HG02623 (cell line): ENCODE measurements at regions not wholly inside any gene's neighbourhood (a gene's known extent, or its start where the extent isn't known, plus 50 kb on each side); places are given as distances from the start of the nearest gene placed in this dataset.
A peak's percentile ranks its signal among the peaks of the same experiment; 100 is the strongest.

Experiments
- ATAC-seq: cut with Tn5 transposase; IDR thresholded peaks from one replicate; pipeline ENCODE4 v1.9.1; 2021; ENCODE audit warnings: moderate library complexity; ENCODE audit not compliant: unreplicated experiment

DNA sequence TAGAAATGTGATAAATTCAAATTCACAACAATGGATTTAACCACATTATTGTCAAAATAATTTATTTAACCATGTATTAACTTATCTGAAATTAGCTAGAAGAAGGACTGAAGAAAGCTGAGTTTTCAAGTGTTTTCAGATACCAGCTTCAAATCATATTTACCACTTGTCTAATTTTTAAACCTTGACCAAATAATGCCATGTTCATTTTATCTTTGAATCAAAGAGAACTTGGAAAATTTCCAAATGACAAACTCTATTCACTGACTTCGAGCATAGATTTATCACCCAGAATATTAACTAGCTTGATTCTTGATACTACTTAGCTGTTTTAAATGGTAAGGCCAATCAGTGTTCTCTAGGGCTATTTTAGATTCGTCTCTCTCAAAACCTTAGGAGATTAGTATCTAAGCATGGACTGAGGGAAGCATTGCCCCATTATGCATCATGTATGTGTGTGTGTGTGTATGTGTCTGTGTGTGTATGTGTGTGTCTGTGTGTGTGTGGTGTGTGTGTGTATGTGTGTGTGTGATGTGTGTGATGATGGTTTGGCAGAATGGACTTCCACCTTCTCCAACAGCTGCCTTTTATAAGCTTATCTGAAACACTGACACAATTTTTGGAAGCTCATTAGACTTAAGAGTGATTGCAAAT is 667.5 kb upstream of the FANCL start:
- ATAC-seq, result no peak

DNA sequence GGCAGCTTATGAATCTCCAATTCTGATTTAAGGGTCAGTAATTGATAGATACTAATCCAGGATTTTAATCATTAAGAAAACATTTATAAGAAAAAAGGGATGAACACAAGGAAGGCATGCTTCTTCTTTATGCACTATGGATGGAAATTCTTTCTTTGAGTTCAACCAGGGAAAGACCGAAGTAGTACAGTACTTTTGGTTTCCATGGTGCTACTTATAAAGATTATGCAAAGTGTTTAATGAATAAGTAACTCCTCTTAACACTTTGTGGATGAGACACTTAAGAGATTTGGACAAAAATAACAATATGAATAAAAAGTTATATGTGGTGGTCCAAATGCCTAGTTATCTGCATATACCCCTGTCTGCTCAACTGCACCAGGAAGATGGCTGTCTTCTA is 666.5 kb upstream of the FANCL start:
- ATAC-seq, result no peak

- ATAC-seq, result no peak
Observed at GRCh38 chr2:58906081-58906645, 665.0 kb upstream of the FANCL start.

- no peak for ATAC-seq
Observed at GRCh38 chr2:58904095-58904494, 663.0 kb upstream of the FANCL start.

GRCh38 chr2:58903427-58903826 is 662.3 kb upstream of the FANCL start:
- ATAC-seq, result no peak

DNA sequence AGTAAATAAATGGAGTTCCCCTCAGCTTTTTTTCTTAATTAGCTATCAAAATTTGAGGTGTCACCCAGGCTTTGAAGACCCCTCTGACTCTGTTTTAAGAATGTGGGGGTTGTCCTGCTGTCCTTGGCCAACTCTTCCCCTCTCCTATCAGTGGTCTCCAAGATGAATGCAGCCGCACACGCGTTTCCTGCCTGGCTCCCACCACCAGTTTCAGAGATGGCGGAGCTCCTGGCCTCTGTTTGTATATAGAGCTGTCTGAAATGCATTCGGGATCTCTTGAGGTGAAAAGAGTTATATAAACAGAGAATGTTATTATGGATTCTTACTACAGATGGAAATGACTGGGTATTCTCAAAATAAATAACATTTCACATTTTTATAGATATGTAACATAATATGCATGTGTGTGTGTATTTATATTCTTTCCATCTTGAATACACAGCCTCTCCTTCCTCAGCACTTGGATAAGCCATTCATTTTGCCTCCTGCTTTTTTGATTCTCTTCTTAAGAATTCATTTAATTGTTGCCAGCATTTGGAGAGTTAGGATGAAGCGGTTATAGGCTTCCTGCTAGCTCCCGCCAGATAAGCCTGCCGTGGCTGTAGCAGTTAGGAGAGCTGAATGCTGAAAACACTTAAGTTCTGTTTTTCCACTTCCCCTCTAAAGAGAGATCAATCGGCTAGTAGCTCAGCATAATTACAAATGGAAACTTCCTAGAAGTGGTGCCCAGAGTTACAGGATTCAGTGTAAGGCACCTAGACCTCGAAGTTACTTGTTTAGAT is 659.3 kb upstream of the FANCL start:
- ATAC-seq, result no peak

DNA sequence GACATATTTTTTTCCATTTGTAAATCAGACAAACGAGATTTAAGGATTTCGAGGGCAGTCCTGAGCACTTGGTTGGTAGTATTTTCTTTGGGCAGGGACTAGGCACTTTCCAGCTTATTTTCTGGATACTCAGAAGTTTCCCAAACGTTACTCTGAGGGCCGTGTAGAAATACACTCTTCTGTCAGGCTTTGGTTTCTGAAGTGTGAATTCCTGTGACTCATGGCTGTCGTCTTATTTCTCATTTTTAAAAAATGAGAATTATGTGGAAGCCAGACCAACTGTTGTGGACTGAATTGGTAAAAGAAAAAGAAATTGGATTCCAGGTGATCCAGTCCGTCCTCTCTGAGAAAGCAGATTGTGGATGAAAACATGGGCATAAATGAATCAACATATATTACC is 658.6 kb upstream of the FANCL start:
- no peak for ATAC-seq

- ATAC-seq, result no peak
Observed at GRCh38 chr2:58896638-58897037, 655.5 kb upstream of the FANCL start.

GRCh38 chr2:58895857-58896256 is 654.7 kb upstream of the FANCL start:
- ATAC-seq, result no peak

- no peak for ATAC-seq
Observed at GRCh38 chr2:58893656-58894351, 652.7 kb upstream of the FANCL start.

DNA sequence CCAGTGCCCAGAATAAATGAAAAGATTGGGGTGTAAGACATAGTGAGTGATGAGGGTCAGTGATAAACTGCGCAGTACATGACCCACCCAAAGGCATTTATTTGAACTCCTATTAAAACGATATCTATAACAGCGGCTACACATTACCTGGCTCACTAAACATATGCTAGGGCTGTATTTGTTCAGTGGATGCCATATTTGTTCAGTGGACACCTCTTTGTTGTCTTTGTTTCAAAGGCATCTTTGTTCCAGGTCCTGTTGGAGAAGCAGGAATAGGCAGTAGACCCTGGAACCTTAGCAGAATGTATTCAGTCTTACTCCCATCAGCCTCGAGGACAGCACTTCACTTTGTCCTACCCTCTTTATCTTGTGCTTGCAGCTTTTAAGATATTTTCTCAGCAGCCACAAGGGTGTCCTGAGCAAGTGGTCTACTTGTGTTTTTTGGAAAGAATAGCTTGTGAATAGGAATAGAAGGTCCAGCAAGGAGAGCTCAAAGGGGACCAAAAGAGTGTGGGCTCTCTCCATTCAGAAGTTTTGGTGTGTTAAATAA is 650.8 kb upstream of the FANCL start:
- ATAC-seq, result no peak

DNA sequence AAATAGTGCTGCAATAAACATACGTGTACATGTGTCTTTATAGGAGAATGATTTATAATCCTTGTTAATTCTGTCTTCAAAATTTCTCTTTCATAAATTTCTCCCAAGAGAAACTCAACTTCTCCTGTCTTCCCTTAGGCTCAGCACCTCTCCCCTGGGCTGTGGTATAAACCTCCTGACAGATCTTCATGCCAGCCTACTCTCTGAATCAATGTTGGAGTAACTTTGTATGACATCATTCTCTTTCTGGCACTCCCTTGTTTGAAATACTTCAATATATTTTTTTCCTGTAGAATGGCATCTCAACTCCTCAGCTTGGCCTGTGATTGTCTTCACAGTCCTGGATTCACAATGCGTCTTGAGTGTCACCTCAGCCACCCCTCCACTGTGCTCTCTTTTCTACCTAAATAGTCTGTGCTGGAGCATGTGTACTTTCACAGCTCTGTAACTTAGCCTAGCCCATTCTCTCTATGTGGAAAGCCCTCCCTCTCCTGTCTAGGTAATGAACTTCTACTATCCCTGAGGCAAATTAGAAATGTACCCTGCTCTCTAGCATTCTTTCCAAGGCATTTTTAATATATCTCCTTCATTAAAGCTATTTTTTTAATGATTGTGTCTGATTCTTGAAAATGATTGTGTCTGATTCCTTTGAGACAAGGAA is 649.9 kb upstream of the FANCL start:
- no peak for ATAC-seq

DNA sequence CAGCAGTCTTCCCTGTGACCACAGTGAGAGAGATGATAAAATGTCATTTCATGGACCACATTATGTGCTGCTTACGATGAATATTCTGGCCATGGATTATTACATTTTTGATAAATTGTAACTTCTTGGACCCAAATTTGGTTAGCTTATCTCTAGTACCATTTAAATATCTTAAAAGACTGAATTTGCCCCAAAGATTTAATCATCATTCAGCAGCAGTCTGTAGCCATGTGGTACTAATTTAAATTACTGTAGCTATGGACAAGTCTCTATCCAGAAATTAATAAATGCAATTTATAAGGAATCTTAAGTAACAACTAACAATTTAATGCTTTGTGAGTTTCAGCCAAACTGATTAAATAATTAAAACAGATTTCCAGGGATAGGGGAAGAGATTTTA is 644.9 kb upstream of the FANCL start:
- ATAC-seq, result no peak

DNA sequence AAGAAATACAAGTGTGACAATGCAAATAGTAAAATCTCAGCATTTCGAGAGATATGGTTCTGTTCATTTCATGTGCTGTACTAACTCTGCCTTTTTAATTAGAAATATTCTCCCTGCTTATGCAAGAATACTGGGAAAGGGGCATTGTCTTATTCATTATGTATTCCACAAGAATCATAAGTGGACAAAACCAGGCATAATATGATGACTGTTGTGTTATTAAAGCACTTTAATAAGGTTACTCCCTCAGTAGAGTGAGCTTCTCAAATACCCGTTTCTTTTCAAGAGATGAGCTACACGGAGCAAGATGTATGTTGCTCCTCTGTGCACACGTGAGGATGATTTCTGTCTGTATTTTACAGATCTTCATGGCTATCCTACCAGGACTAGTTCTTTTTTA is 638.7 kb upstream of the FANCL start:
- no peak for ATAC-seq

GRCh38 chr2:58878778-58879177 is 637.7 kb upstream of the FANCL start:
- no peak for ATAC-seq

DNA sequence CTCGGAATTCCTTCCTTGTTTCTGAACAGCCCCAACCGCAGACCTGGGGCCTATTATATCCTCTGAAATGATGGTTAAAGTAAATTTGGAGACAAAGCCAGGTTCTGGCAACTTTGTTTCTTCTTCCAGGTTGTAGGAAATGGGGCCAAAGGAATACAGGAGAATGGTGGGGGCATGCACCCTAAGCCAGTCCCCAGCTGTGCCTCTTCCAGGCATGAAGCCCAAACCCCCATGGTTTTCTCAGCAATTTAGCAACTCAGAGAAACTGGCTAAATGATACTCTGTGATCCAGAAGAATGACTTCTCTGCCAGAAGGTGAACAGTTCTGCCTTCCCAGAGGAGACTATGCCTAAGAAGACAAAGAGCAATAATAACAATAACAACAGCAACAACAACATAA is 635.0 kb upstream of the FANCL start:
- no peak for ATAC-seq

GRCh38 chr2:58875436-58875835 is 634.3 kb upstream of the FANCL start:
- ATAC-seq, result no peak

DNA sequence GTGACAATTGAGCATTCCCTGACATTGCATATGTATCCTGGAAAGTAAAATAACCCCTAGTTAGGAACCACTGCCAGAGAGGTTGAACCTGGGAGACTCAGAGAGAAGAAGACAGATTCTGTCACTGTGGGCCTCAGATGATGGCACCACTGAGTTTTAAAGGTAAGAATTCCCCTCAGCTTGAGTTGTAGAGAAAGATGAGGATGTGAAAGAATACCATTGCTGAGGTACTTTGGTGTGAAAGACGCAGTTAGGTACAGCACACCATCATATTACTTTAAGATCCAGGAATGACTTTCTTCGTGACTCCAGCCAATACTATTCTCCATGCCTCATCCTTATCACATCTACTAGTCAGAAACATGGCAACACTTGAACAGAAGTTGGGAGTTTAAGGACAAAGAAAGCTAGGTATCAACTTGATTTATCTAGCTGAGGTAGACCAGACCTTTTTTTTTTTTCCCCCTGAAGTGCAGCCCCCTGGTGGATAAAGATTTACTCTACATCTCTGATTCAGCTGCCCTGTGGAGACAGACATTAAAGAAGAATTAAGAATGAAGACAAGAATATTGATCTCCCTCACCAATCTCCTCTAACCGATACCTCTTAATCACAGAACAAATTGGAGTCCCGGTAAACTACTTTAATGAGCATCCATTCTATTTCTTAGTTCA is 630.5 kb upstream of the FANCL start:
- peak; percentile 59 for ATAC-seq

DNA sequence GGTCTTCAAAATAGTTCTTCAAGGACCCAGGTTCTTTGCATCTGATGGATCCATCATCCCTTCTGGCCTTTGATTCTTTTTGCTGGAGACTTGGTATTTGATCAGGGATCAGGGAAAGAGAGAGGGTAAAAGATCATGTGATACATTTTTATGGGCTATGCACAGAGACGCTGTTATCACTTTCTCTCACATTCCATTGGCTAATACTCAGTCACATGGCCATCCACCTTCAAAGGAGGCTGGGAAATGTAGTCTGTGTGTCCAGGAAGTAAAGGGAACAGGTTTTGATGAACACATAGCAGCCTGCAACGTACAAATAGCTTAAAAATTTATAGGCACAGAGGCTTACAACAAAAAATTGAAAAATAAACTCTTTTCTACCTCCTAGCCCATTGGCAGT is 629.6 kb upstream of the FANCL start:
- ATAC-seq, result no peak

DNA sequence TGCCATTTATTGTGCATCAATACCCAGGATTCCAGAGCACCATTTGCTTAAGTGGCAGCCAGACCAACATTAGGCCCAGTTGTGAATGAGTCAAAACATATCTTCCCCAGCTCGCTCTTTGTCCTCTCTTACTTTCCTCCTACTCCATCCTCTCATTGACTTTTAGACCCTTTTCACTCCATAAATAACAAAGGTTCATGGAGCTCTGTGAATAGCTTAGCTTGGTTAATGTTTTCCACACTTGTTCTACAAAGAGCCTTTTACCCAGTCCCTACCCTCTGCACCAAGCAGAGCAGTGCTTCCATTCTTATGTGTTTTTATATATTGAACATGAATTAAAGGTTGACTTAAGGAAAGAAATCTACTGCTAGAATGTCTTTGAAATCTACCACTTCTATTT is 625.8 kb upstream of the FANCL start:
- ATAC-seq, result no peak
